ENCODE measurements at regions not wholly inside any gene's neighbourhood (a gene's known extent, or its start where the extent isn't known, plus 50 kb on each side); places are given as distances from the start of the nearest gene placed in this dataset.
"Not testable (repeated sequence)": the region's sequence is repeated elsewhere in the genome, so short reads cannot be mapped to it uniquely, and the experiment has no call there.

DNA sequence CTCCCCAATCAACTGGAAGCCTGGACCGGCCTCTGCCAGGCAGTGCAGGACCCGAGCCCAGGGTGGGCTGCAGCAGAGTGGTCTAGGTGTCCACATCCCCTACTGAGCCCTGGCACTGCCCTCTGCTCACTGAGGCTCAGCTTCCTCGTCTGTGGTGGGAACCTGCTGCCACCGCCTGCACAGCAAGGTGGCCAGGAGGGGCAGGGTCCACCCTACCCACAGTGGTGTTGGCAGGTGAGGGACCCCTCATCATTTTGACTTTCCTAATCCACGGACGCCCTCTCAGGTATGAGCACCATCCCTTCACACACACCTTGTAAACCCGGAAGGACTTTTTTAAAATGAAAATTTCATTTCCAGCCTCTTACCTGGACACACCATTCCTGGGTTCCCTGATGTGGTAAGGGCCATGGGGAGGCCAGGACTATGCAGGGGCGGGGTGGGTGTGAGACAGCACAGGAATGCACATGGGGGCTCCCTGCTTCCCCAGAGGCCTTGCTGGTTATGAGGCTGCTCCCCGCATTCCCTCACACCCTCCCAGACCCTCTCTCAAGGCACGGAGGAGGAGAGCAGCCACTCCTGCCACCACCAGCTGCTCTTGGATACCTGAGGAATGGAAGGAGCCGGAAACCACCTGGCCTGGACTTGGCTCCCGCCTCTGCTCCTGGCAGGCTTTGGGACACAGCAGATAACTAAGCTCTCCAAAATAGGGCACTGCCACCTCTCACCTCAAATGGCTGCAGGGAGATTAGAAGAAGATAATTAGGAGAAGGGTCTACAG lies 185.9 kb upstream of the TPM1 start:
- H3K4me3 ChIP-seq (ENCODE audit: low read depth in 1 of 2, low read length in 2 of 2), result no peak overlapping the region
- no peak overlapping the region for H3K27ac ChIP-seq (ENCODE audit: low read depth, low read length)
- H3K27me3 ChIP-seq (ENCODE audit: control insufficient read depth in 1 of 2, insufficient read depth in 2 of 2, low read length in 2 of 2), result no peaks in the 10 kb centered on the region
- H3K4me1 ChIP-seq (ENCODE audit: insufficient read depth, low read length), result peaks cover 13% of the 10 kb centered on the region
- no peaks in the 10 kb centered on the region for H3K9me3 ChIP-seq (ENCODE audit: low read length)
- H3K36me3 ChIP-seq (ENCODE audit: insufficient read depth, low read length), result no peaks in the 10 kb centered on the region
- no peak overlapping the region for H3K9ac ChIP-seq (ENCODE audit: low read length)

DNA sequence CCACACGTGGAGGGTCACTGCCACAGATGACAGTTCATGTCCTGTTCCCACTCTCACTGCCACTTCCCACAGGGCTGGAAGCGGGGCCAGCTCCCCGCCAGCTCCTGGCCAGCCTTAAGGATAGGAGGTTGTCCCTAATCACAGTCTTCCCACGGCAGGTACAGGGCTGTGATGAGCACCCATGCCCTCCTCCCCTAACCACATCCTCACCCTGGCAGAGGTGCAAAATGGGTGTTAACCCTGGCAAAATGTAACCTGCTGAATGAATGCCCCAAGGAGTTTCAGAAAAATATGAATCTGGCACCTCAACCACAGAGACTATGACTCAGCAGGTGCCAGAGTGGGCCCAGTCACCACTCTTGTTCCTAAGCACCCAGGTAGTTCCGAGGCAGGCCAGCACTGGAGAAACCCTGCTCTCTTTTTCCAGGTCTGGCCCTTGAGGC lies 185.1 kb upstream of the TPM1 start:
- peaks cover 12% of the 10 kb centered on the region for H3K4me1 ChIP-seq (ENCODE audit: insufficient read depth, low read length)
- no peak overlapping the region for H3K9ac ChIP-seq (ENCODE audit: low read length)
- no peak overlapping the region for H3K27ac ChIP-seq (ENCODE audit: low read depth, low read length)
- no peaks in the 10 kb centered on the region for H3K27me3 ChIP-seq (ENCODE audit: control insufficient read depth in 1 of 2, insufficient read depth in 2 of 2, low read length in 2 of 2)
- H3K36me3 ChIP-seq (ENCODE audit: insufficient read depth, low read length), result no peaks in the 10 kb centered on the region
- H3K9me3 ChIP-seq (ENCODE audit: low read length), result no peaks in the 10 kb centered on the region
- H3K4me3 ChIP-seq (ENCODE audit: low read depth in 1 of 2, low read length in 2 of 2), result no peak overlapping the region

- Histone ChIP-seq H3K9ac (ENCODE audit: low read length) (no peak overlapping the region), H3K27ac (ENCODE audit: low read depth, low read length) (no peak overlapping the region)
Observed at GRCh38 chr15:62858343-62858742, 184.2 kb upstream of the TPM1 start.

GRCh38 chr15:62862717-62863116 lies 179.8 kb upstream of the TPM1 start:
- peaks cover 18% of the 10 kb centered on the region for H3K4me1 ChIP-seq (ENCODE audit: insufficient read depth, low read length)
- H3K4me3 ChIP-seq (ENCODE audit: low read depth in 1 of 2, low read length in 2 of 2), result no peak overlapping the region
- H3K27me3 ChIP-seq (ENCODE audit: control insufficient read depth in 1 of 2, insufficient read depth in 2 of 2, low read length in 2 of 2), result no peaks in the 10 kb centered on the region
- no peak overlapping the region for H3K9ac ChIP-seq (ENCODE audit: low read length)
- no peak overlapping the region for H3K27ac ChIP-seq (ENCODE audit: low read depth, low read length)
- no peaks in the 10 kb centered on the region for H3K36me3 ChIP-seq (ENCODE audit: insufficient read depth, low read length)
- no peaks in the 10 kb centered on the region for H3K9me3 ChIP-seq (ENCODE audit: low read length)

More at GRCh38 chr15:62858343-62858742, 184.2 kb upstream of the TPM1 start:
- Histone ChIP-seq H3K36me3 (ENCODE audit: insufficient read depth, low read length) (no peaks in the 10 kb centered on the region), H3K4me3 (ENCODE audit: low read depth in 1 of 2, low read length in 2 of 2) (no peak overlapping the region), H3K27me3 (ENCODE audit: control insufficient read depth in 1 of 2, insufficient read depth in 2 of 2, low read length in 2 of 2) (no peaks in the 10 kb centered on the region), H3K9me3 (ENCODE audit: low read length) (no peaks in the 10 kb centered on the region), H3K4me1 (ENCODE audit: insufficient read depth, low read length) (peaks cover 6% of the 10 kb centered on the region)

- peak overlapping the region; percentile 36 for H3K27ac ChIP-seq (ENCODE audit: low read depth, low read length)
- no peaks in the 10 kb centered on the region for H3K9me3 ChIP-seq (ENCODE audit: low read length)
- H3K4me1 ChIP-seq (ENCODE audit: insufficient read depth, low read length), result peaks cover 28% of the 10 kb centered on the region
- H3K9ac ChIP-seq (ENCODE audit: low read length), result no peak overlapping the region
- no peak overlapping the region for H3K4me3 ChIP-seq (ENCODE audit: low read depth in 1 of 2, low read length in 2 of 2)
- H3K27me3 ChIP-seq (ENCODE audit: control insufficient read depth in 1 of 2, insufficient read depth in 2 of 2, low read length in 2 of 2), result no peaks in the 10 kb centered on the region
- H3K36me3 ChIP-seq (ENCODE audit: insufficient read depth, low read length), result no peaks in the 10 kb centered on the region
Observed at GRCh38 chr15:62866366-62866765, 176.2 kb upstream of the TPM1 start.

- no peak overlapping the region for H3K4me3 ChIP-seq (ENCODE audit: low read depth in 1 of 2, low read length in 2 of 2)
- peak overlapping the region; percentile 73 for H3K27ac ChIP-seq (ENCODE audit: low read depth, low read length)
- no peaks in the 10 kb centered on the region for H3K27me3 ChIP-seq (ENCODE audit: control insufficient read depth in 1 of 2, insufficient read depth in 2 of 2, low read length in 2 of 2)
- no peaks in the 10 kb centered on the region for H3K36me3 ChIP-seq (ENCODE audit: insufficient read depth, low read length)
- peaks cover 28% of the 10 kb centered on the region for H3K4me1 ChIP-seq (ENCODE audit: insufficient read depth, low read length)
- H3K9ac ChIP-seq (ENCODE audit: low read length), result no peak overlapping the region
- H3K9me3 ChIP-seq (ENCODE audit: low read length), result no peaks in the 10 kb centered on the region
Observed at GRCh38 chr15:62867844-62868243, 174.7 kb upstream of the TPM1 start.

GRCh38 chr15:62868507-62868906 lies 174.0 kb upstream of the TPM1 start:
- Histone ChIP-seq H3K9me3 (ENCODE audit: low read length) (no peaks in the 10 kb centered on the region), H3K36me3 (ENCODE audit: insufficient read depth, low read length) (no peaks in the 10 kb centered on the region), H3K4me1 (ENCODE audit: insufficient read depth, low read length) (peaks cover 33% of the 10 kb centered on the region), H3K27ac (ENCODE audit: low read depth, low read length) (peak overlapping the region; percentile 83), H3K9ac (ENCODE audit: low read length) (no peak overlapping the region), H3K27me3 (ENCODE audit: control insufficient read depth in 1 of 2, insufficient read depth in 2 of 2, low read length in 2 of 2) (no peaks in the 10 kb centered on the region), H3K4me3 (ENCODE audit: low read depth in 1 of 2, low read length in 2 of 2) (no peak overlapping the region)

GRCh38 chr15:62869116-62869515 lies 173.4 kb upstream of the TPM1 start:
- H3K4me3 ChIP-seq (ENCODE audit: low read depth in 1 of 2, low read length in 2 of 2), result no peak overlapping the region
- H3K4me1 ChIP-seq (ENCODE audit: insufficient read depth, low read length), result peaks cover 39% of the 10 kb centered on the region
- H3K27ac ChIP-seq (ENCODE audit: low read depth, low read length), result peak overlapping the region; percentile 83
- no peaks in the 10 kb centered on the region for H3K27me3 ChIP-seq (ENCODE audit: control insufficient read depth in 1 of 2, insufficient read depth in 2 of 2, low read length in 2 of 2)
- no peaks in the 10 kb centered on the region for H3K36me3 ChIP-seq (ENCODE audit: insufficient read depth, low read length)
- no peaks in the 10 kb centered on the region for H3K9me3 ChIP-seq (ENCODE audit: low read length)
- no peak overlapping the region for H3K9ac ChIP-seq (ENCODE audit: low read length)

GRCh38 chr15:62870216-62870615 lies 172.3 kb upstream of the TPM1 start:
- no peak overlapping the region for H3K9ac ChIP-seq (ENCODE audit: low read length)
- no peaks in the 10 kb centered on the region for H3K9me3 ChIP-seq (ENCODE audit: low read length)
- H3K36me3 ChIP-seq (ENCODE audit: insufficient read depth, low read length), result no peaks in the 10 kb centered on the region
- H3K4me1 ChIP-seq (ENCODE audit: insufficient read depth, low read length), result peaks cover 48% of the 10 kb centered on the region
- H3K4me3 ChIP-seq (ENCODE audit: low read depth in 1 of 2, low read length in 2 of 2), result no peak overlapping the region
- H3K27ac ChIP-seq (ENCODE audit: low read depth, low read length), result no peak overlapping the region
- no peaks in the 10 kb centered on the region for H3K27me3 ChIP-seq (ENCODE audit: control insufficient read depth in 1 of 2, insufficient read depth in 2 of 2, low read length in 2 of 2)

DNA sequence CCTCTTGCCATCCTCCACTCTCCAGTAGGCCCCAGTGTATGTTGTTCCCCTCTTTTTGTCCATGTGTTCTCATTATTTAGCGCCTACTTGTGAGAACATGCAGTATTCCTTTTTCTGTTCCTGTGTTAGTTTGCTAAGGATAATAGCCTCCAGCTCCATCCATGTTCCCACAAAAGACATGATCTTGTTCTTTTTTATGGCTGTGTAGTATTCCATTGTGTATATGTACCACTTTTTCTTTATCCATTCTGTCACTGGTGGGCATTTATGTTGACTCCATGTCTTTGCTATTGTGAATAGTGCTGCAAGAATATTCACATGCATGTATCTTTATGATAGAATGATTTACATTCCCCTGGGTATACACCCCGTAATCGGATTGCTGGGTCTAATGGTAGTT lies 171.8 kb upstream of the TPM1 start:
- H3K9ac ChIP-seq (ENCODE audit: low read length); H3K27ac ChIP-seq (ENCODE audit: low read depth, low read length): not testable (repeated sequence)
- H3K4me1 ChIP-seq (ENCODE audit: insufficient read depth, low read length), result peaks cover 48% of the 10 kb centered on the region

GRCh38 chr15:62873203-62873602 lies 169.3 kb upstream of the TPM1 start:
- H3K27me3 ChIP-seq (ENCODE audit: control insufficient read depth in 1 of 2, insufficient read depth in 2 of 2, low read length in 2 of 2), result no peaks in the 10 kb centered on the region
- no peak overlapping the region for H3K9ac ChIP-seq (ENCODE audit: low read length)
- no peaks in the 10 kb centered on the region for H3K36me3 ChIP-seq (ENCODE audit: insufficient read depth, low read length)
- H3K4me3 ChIP-seq (ENCODE audit: low read depth in 1 of 2, low read length in 2 of 2), result no peak overlapping the region
- no peaks in the 10 kb centered on the region for H3K9me3 ChIP-seq (ENCODE audit: low read length)
- peaks cover 64% of the 10 kb centered on the region for H3K4me1 ChIP-seq (ENCODE audit: insufficient read depth, low read length)
- H3K27ac ChIP-seq (ENCODE audit: low read depth, low read length), result peak overlapping the region; percentile 96

More for the DNA sequence above, 171.8 kb upstream of the TPM1 start:
- not testable (repeated sequence) for H3K4me3 ChIP-seq (ENCODE audit: low read depth in 1 of 2, low read length in 2 of 2); H3K36me3 ChIP-seq (ENCODE audit: insufficient read depth, low read length); H3K9me3 ChIP-seq (ENCODE audit: low read length); H3K27me3 ChIP-seq (ENCODE audit: control insufficient read depth in 1 of 2, insufficient read depth in 2 of 2, low read length in 2 of 2)

GRCh38 chr15:62874064-62874463 lies 168.5 kb upstream of the TPM1 start:
- Histone ChIP-seq H3K9me3 (ENCODE audit: low read length) (no peaks in the 10 kb centered on the region), H3K27ac (ENCODE audit: low read depth, low read length) (peak overlapping the region; percentile 96), H3K9ac (ENCODE audit: low read length) (no peak overlapping the region), H3K4me3 (ENCODE audit: low read depth in 1 of 2, low read length in 2 of 2) (no peak overlapping the region), H3K36me3 (ENCODE audit: insufficient read depth, low read length) (no peaks in the 10 kb centered on the region), H3K4me1 (ENCODE audit: insufficient read depth, low read length) (peaks cover 62% of the 10 kb centered on the region), H3K27me3 (ENCODE audit: control insufficient read depth in 1 of 2, insufficient read depth in 2 of 2, low read length in 2 of 2) (no peaks in the 10 kb centered on the region)
